Activated CD8-positive, alpha-beta T cell treated with anti-CD3 and anti-CD28 coated beads, Interleukin-2, amount 10 ng/mL, durations not matched to agents 7 days and 5 days (primary cell): ENCODE measurements at regions not wholly inside any gene's neighbourhood (a gene's known extent, or its start where the extent isn't known, plus 50 kb on each side); places are given as distances from the start of the nearest gene placed in this dataset.
A peak's percentile ranks its signal among the peaks of the same experiment; 100 is the strongest.
"Not testable (repeated sequence)": the region's sequence is repeated elsewhere in the genome, so short reads cannot be mapped to it uniquely, and the experiment has no call there.

ENCODE experiments used
- ATAC-seq: fragments of 150-1000 bp; cut with Tn5 transposase; one replicate; pipeline ENCODE4 v1.10.0; 2021; ENCODE audit warnings: moderate library complexity
- CTCF ChIA-PET: fragments of 350-600 bp; sonication (Branson Sonifier 250); formaldehyde crosslinking; loops from one replicate; lab custom pipeline; 2021; ENCODE audit warnings: antibody characterized with exemption; lab: Charles Lee
- POLR2A ChIA-PET: fragments of 350-600 bp; sonication (Branson Sonifier 250); formaldehyde crosslinking; loops from one replicate; lab custom pipeline; 2021; ENCODE audit warnings: antibody characterized with exemption; lab: Charles Lee
- DNase-seq: peaks from one replicate; pipeline ENCODE4 v3.0.0-alpha.2; 2020
- H3K27ac Mint-ChIP-seq: one replicate; pipeline ENCODE4 v1.8.0; 2021; ENCODE audit warnings: mild to moderate bottlenecking, mixed read lengths
- H3K27me3 Mint-ChIP-seq: one replicate; pipeline ENCODE4 v1.8.0; 2021; ENCODE audit warnings: low read depth, mixed read lengths
- H3K36me3 Mint-ChIP-seq: one replicate; pipeline ENCODE4 v1.8.0; 2021; ENCODE audit warnings: low read depth, mixed read lengths
- H3K4me1 Mint-ChIP-seq: one replicate; pipeline ENCODE4 v1.8.0; 2021; ENCODE audit warnings: low read depth, mixed read lengths
- H3K4me3 Mint-ChIP-seq: one replicate; pipeline ENCODE4 v1.8.0; 2021; ENCODE audit warnings: mild to moderate bottlenecking, mixed read lengths
- H3K9me3 Mint-ChIP-seq: one replicate; pipeline ENCODE4 v1.8.0; 2022; ENCODE audit warnings: mixed read lengths; ENCODE audit not compliant: insufficient read depth

GRCh38 chr1:47593598-47594285 is 155.9 kb downstream of the FOXD2 start:
- Mint-ChIP-seq H3K27ac (no peak overlapping the region), H3K36me3 (no peaks in the 10 kb centered on the region), H3K4me3 (no peak overlapping the region), H3K9me3 (no peaks in the 10 kb centered on the region), H3K27me3 (peaks cover 20% of the 10 kb centered on the region), H3K4me1 (no peaks in the 10 kb centered on the region)
- ChIA-PET CTCF (no interaction called here), POLR2A (no interaction called here)
- peak; percentile 4 for DNase-seq
- ATAC-seq: no peak

GRCh38 chr1:47594627-47595026 is 156.8 kb downstream of the FOXD2 start:
- POLR2A ChIA-PET: interaction anchor here (0.7 kb wide), 1 partner anchor 12 kb away, joined by 3 read pairs; no protein-coding TSS in a partner anchor
- DNase-seq (peak; percentile 5), ATAC-seq (no peak)
- Mint-ChIP-seq H3K36me3 (no peaks in the 10 kb centered on the region), H3K4me1 (no peaks in the 10 kb centered on the region), H3K9me3 (no peaks in the 10 kb centered on the region), H3K27ac (no peak overlapping the region), H3K27me3 (peaks cover 25% of the 10 kb centered on the region), H3K4me3 (no peak overlapping the region)
- CTCF ChIA-PET: no interaction called here

GRCh38 chr1:47596328-47596727 is 158.5 kb downstream of the FOXD2 start:
- Mint-ChIP-seq H3K4me1 (no peaks in the 10 kb centered on the region), H3K9me3 (no peaks in the 10 kb centered on the region), H3K4me3 (no peak overlapping the region), H3K27me3 (peaks cover 29% of the 10 kb centered on the region), H3K36me3 (no peaks in the 10 kb centered on the region), H3K27ac (no peak overlapping the region)
- ATAC-seq (no peak), DNase-seq (peak; percentile 9)
- CTCF ChIA-PET: no interaction called here
- POLR2A ChIA-PET: no interaction called here

GRCh38 chr1:47598357-47598756 is 160.5 kb downstream of the FOXD2 start:
- Mint-ChIP-seq H3K36me3 (no peaks in the 10 kb centered on the region), H3K4me3 (no peak overlapping the region), H3K4me1 (no peaks in the 10 kb centered on the region), H3K27me3 (peaks cover 27% of the 10 kb centered on the region), H3K9me3 (peaks cover 6% of the 10 kb centered on the region), H3K27ac (no peak overlapping the region)
- no peak for ATAC-seq
- peak; percentile 13 for DNase-seq
- POLR2A ChIA-PET: no interaction called here
- CTCF ChIA-PET: no interaction called here

GRCh38 chr1:47599777-47600176 is 161.9 kb downstream of the FOXD2 start:
- no peak for DNase-seq
- no peak overlapping the region for H3K27ac Mint-ChIP-seq
- ChIA-PET CTCF (no interaction called here), POLR2A (no interaction called here)
- peaks cover 21% of the 10 kb centered on the region for H3K27me3 Mint-ChIP-seq
- H3K4me3 Mint-ChIP-seq: no peak overlapping the region
- H3K4me1 Mint-ChIP-seq: no peaks in the 10 kb centered on the region
- H3K36me3 Mint-ChIP-seq: no peaks in the 10 kb centered on the region
- H3K9me3 Mint-ChIP-seq: peaks cover 6% of the 10 kb centered on the region
- ATAC-seq: no peak

GRCh38 chr1:47602491-47602890 is 164.6 kb downstream of the FOXD2 start:
- H3K4me1 Mint-ChIP-seq, H3K4me3 Mint-ChIP-seq, CTCF ChIA-PET, ATAC-seq, H3K9me3 Mint-ChIP-seq, H3K27ac Mint-ChIP-seq, POLR2A ChIA-PET, H3K36me3 Mint-ChIP-seq: not testable (repeated sequence)
- peaks cover 19% of the 10 kb centered on the region for H3K27me3 Mint-ChIP-seq
- DNase-seq: peak; percentile 4

DNA sequence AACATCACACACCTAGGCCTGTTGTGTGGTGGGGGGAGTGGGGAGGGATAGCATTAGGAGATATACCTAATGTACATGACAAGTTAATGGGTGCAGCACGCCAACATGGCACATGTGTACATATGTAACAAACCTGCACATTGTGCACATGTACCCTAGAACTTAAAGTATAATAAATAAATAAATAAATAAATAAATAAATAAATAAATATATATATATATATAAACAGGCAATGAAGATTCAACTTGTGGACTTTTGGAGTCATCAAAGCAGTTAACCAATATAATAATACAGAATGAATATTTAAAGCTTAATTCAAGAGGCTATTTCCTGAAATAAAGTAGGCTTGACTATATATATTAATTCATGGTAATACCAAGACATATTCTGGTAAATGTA is 167.0 kb downstream of the FOXD2 start:
- H3K36me3 Mint-ChIP-seq, H3K4me1 Mint-ChIP-seq, CTCF ChIA-PET, H3K4me3 Mint-ChIP-seq, POLR2A ChIA-PET, ATAC-seq, H3K27ac Mint-ChIP-seq: not testable (repeated sequence)
- peak; percentile 4 for DNase-seq
- Mint-ChIP-seq H3K27me3 (peaks cover 18% of the 10 kb centered on the region), H3K9me3 (peaks cover 10% of the 10 kb centered on the region)

GRCh38 chr1:47608296-47608875 is 170.5 kb downstream of the FOXD2 start:
- peaks cover 25% of the 10 kb centered on the region for H3K27me3 Mint-ChIP-seq
- ChIA-PET CTCF (no interaction called here), POLR2A (no interaction called here)
- H3K27ac Mint-ChIP-seq: no peak overlapping the region
- H3K4me3 Mint-ChIP-seq: no peak overlapping the region
- H3K9me3 Mint-ChIP-seq: peaks cover 5% of the 10 kb centered on the region
- no peaks in the 10 kb centered on the region for H3K36me3 Mint-ChIP-seq
- DNase-seq: peak; percentile 3
- ATAC-seq: no peak
- no peaks in the 10 kb centered on the region for H3K4me1 Mint-ChIP-seq

GRCh38 chr1:47611992-47612391 is 174.1 kb downstream of the FOXD2 start:
- peaks cover 28% of the 10 kb centered on the region for H3K27me3 Mint-ChIP-seq
- H3K4me1 Mint-ChIP-seq: no peaks in the 10 kb centered on the region
- H3K9me3 Mint-ChIP-seq: peaks cover 5% of the 10 kb centered on the region
- H3K4me3 Mint-ChIP-seq: no peak overlapping the region
- CTCF ChIA-PET: no interaction called here
- H3K36me3 Mint-ChIP-seq: no peaks in the 10 kb centered on the region
- POLR2A ChIA-PET: no interaction called here
- H3K27ac Mint-ChIP-seq: no peak overlapping the region
- ATAC-seq (no peak), DNase-seq (peak; percentile 2)

DNA sequence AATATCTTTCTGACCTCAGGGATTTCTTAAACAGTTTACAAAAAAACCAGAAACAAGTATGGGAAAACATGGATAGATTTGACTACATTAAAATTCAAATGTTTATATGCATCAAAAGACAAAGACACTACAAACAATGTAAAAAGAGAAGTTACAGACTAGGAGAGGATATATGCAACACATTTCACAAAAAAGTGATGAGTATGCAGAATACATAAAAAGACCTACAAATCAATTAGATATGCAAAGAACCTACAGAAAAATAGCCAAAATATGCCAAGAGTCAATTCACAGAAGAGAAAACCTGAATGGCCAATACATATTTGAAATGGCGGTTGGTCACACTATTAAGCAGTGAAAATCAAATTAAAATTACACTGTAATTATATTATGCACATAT is 175.0 kb downstream of the FOXD2 start:
- no peaks in the 10 kb centered on the region for H3K36me3 Mint-ChIP-seq
- no peak for ATAC-seq
- no peak overlapping the region for H3K27ac Mint-ChIP-seq
- no peak overlapping the region for H3K4me3 Mint-ChIP-seq
- ChIA-PET CTCF (no interaction called here), POLR2A (no interaction called here)
- H3K27me3 Mint-ChIP-seq: peaks cover 24% of the 10 kb centered on the region
- no peak for DNase-seq
- H3K4me1 Mint-ChIP-seq: no peaks in the 10 kb centered on the region
- H3K9me3 Mint-ChIP-seq: peaks cover 5% of the 10 kb centered on the region

GRCh38 chr1:47616036-47616435 is 178.2 kb downstream of the FOXD2 start:
- Mint-ChIP-seq H3K4me1 (no peaks in the 10 kb centered on the region), H3K27me3 (peaks cover 9% of the 10 kb centered on the region), H3K4me3 (no peak overlapping the region), H3K36me3 (no peaks in the 10 kb centered on the region), H3K9me3 (no peaks in the 10 kb centered on the region), H3K27ac (no peak overlapping the region)
- peak; percentile 12 for DNase-seq
- no peak for ATAC-seq
- ChIA-PET POLR2A (no interaction called here), CTCF (no interaction called here)

DNA sequence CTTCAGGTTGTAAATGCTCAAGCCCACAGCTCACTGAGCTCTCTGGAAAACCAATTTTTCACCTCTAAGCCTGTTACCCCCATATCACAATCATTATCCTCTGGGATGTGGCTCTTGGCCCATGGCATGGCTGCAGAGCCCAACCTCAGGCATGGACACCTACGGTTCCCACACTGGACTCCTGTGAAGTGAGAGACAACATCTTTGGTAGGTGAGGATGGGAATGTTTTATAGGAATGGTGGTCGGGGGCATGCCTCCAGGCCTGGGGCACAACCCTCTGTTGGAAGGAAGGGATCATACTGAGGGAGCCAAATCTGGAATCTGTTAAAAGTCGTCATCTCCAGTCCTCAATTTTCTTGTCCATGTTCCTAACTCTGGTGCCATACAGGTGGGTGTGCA is 179.1 kb downstream of the FOXD2 start:
- ChIA-PET CTCF (no interaction called here), POLR2A (no interaction called here)
- no peak overlapping the region for H3K4me3 Mint-ChIP-seq
- ATAC-seq (no peak), DNase-seq (peak; percentile 5)
- peaks cover 9% of the 10 kb centered on the region for H3K27me3 Mint-ChIP-seq
- no peaks in the 10 kb centered on the region for H3K9me3 Mint-ChIP-seq
- no peaks in the 10 kb centered on the region for H3K4me1 Mint-ChIP-seq
- no peaks in the 10 kb centered on the region for H3K36me3 Mint-ChIP-seq
- H3K27ac Mint-ChIP-seq: no peak overlapping the region
